Stomach (tissue), 8 donors: ENCODE measurements at regions not wholly inside any gene's neighbourhood (a gene's known extent, or its start where the extent isn't known, plus 50 kb on each side); places are given as distances from the start of the nearest gene placed in this dataset.
A peak's percentile ranks its signal among the peaks of the same experiment; 100 is the strongest.

Experiments
- DNase-seq, 2 donors: peaks; one replicate each; pipeline versions ENCODE4 v3.0.0 to v3.0.0-alpha.2; 2013 to 2019
- H3K27ac ChIP-seq, 5 donors: fragments of 200-600 bp in 4 of 5; sonication (generic) in 4 of 5; one replicate each; pipeline ENCODE4 v1.5.1; 2013 to 2019; ENCODE audit warnings: mild to moderate bottlenecking in 1 of 5, moderate library complexity in 1 of 5
- H3K27me3 ChIP-seq, 3 donors: fragments of 200-600 bp; sonication (generic); one replicate each; pipeline ENCODE4 v1.5.1; 2017 to 2019; ENCODE audit warnings: mixed run types in 1 of 3
- H3K36me3 ChIP-seq, 4 donors: fragments of 200-600 bp; sonication (generic); 1 replicate in 3 of 4; 2 replicates in 1 of 4; pipeline ENCODE4 v1.5.1; 2016 to 2019
- H3K4me1 ChIP-seq, 4 donors: fragments of 200-600 bp; sonication (generic); one replicate each; pipeline ENCODE4 v1.5.1; 2016 to 2019
- H3K4me3 ChIP-seq, 4 donors: fragments of 200-600 bp; sonication (generic) in 3 of 4; one replicate each; pipeline ENCODE4 v1.5.1; 2016 to 2019; ENCODE audit warnings: mild to moderate bottlenecking in 1 of 4
- H3K9me3 ChIP-seq, 4 donors: fragments of 200-600 bp; sonication (generic); one replicate each; pipeline ENCODE4 v1.5.1; 2016 to 2019
- EP300 ChIP-seq: sonication (generic); formaldehyde crosslinking; IDR thresholded peaks from one replicate; pipeline ENCODE4 v1.6.1; 2017; ENCODE audit warnings: antibody characterized with exemption
- POLR2A ChIP-seq, 4 donors: fragments of 450-650 bp; IDR thresholded peaks; one replicate each; pipeline ENCODE4 v1.6.1; 2016; ENCODE audit warnings: antibody characterized with exemption in 4 of 4, control low read depth in 2 of 4, mild to moderate bottlenecking in 1 of 4, moderate library complexity in 1 of 4
- POLR2AphosphoS5 ChIP-seq, 3 donors: sonication (generic); formaldehyde crosslinking; IDR thresholded peaks; one replicate each; pipeline ENCODE4 v1.6.1; 2016; ENCODE audit warnings: antibody characterized with exemption in 3 of 3
- WGBS, 5 donors: extraction: QIAGEN DNeasy Blood & Tissue Kit in 3 of 5; methylation state at CpG; one replicate each; pipeline versions ENCODE4 v1.1.5 to v1.1.7; 2013 to 2018; 5-methylcytosine and 5-hydroxymethylcytosine counted together
- intact Hi-C: fragments of 100-400 bp; cut with DNase I; formaldehyde crosslinking; loops from one replicate; pipeline ENCODE4 v1.15.1; 2023; ENCODE audit warnings: low total_unique reads
- TF ChIP-seq, protein P1 (sequence below), 7 experiments: fragments of 450-650 bp in 4 of 7; fragments of 200-600 bp in 3 of 7; sonication (generic) in 3 of 7; IDR thresholded peaks; one replicate each; pipeline ENCODE4 v1.5.1; 2016 to 2019; ENCODE audit warnings: antibody characterized with exemption in 7 of 7, control low read depth in 2 of 7, mild to moderate bottlenecking in 1 of 7
- donor health status: healthy with polysubstance abuse.
- donor health status: Bipolar disorder and iron deficiency.
- donor health status: healthy.

DNA sequence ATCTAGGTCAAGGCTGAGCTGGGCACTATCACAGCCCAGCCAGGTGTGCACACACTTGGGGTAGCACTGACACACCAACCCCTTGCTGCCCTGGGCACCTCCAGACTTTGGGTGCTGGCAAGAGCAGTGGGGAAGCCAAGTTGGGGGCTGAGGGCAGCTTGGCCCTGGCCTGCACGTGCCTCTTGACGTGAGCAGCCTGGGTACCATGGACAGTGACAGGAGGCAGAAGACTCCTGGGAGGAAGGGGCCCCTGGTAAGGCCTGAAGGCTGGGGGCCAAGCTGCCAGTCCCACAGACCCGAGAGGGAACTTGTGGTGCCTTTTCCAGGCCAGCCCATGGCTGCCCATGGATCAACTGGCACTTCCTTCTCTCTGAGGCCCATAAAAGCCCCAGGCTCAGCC, 124.1 kb upstream of the SFSWAP start:
- H3K4me1 ChIP-seq = no peaks in the 10 kb centered on the region
- TF ChIP-seq POLR2A (IDR thresholded peaks at IDR 0.05) (no peak), EP300 (no peak), POLR2AphosphoS5 (IDR thresholded peaks at IDR 0.05) (no peak)
- TF ChIP-seq, protein P1, sequence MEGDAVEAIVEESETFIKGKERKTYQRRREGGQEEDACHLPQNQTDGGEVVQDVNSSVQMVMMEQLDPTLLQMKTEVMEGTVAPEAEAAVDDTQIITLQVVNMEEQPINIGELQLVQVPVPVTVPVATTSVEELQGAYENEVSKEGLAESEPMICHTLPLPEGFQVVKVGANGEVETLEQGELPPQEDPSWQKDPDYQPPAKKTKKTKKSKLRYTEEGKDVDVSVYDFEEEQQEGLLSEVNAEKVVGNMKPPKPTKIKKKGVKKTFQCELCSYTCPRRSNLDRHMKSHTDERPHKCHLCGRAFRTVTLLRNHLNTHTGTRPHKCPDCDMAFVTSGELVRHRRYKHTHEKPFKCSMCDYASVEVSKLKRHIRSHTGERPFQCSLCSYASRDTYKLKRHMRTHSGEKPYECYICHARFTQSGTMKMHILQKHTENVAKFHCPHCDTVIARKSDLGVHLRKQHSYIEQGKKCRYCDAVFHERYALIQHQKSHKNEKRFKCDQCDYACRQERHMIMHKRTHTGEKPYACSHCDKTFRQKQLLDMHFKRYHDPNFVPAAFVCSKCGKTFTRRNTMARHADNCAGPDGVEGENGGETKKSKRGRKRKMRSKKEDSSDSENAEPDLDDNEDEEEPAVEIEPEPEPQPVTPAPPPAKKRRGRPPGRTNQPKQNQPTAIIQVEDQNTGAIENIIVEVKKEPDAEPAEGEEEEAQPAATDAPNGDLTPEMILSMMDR (IDR thresholded peaks at IDR 0.05) = no peak
- peaks cover 0 to 16% (median 12%) of the 10 kb centered on the region in 4 donors for H3K9me3 ChIP-seq
- no peaks in the 10 kb centered on the region for H3K36me3 ChIP-seq
- no peak overlapping the region for H3K27ac ChIP-seq
- DNase-seq = no peak
- WGBS, 5 donors = 63 to 73% (median 65%) methylated on average over 3 of the region's 3 CpGs; no CpG with 5 or more reads in 1 of the 5 donors
- H3K27me3 ChIP-seq = peaks cover 0 to 39% (median 5%) of the 10 kb centered on the region in 3 donors
- intact Hi-C loops = no loop called here
- H3K4me3 ChIP-seq = no peak overlapping the region

DNA sequence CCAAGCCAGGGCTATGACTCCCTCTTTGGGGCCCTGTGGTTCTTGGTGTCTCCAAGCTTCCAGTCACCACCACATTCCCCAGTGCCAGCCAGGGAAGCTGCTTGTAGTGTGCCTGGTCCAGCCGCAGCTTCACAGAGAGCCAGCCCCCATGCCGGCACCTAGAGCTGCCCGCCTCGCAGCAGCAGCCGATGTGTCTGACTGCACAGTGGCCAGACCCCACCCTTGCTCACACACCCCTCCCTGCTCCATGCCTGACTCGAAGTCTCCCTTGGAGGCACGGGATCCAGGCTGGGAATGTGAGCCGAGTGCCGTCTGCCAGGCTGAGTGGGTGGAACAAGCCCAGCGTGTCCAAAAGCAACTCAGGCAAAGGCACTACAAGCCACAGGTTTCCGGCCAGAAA, 123.3 kb upstream of the SFSWAP start:
- Histone ChIP-seq H3K27ac (no peak overlapping the region), H3K27me3 (peaks cover 0 to 44% (median 5%) of the 10 kb centered on the region in 3 donors), H3K4me1 (no peaks in the 10 kb centered on the region), H3K36me3 (no peaks in the 10 kb centered on the region), H3K4me3 (no peak overlapping the region), H3K9me3 (peaks cover 0 to 16% (median 12%) of the 10 kb centered on the region in 4 donors)
- TF ChIP-seq POLR2A (IDR thresholded peaks at IDR 0.05) = no peak
- TF ChIP-seq POLR2AphosphoS5 (IDR thresholded peaks at IDR 0.05) = no peak
- TF ChIP-seq, protein P1 (IDR thresholded peaks at IDR 0.05) = no peak
- no peak for TF ChIP-seq EP300
- DNase-seq = no peak
- intact Hi-C loops = no loop called here
- WGBS, 5 donors = 90 to 94% (median 92%) methylated on average over 6 to 11 of the region's 11 CpGs

DNA sequence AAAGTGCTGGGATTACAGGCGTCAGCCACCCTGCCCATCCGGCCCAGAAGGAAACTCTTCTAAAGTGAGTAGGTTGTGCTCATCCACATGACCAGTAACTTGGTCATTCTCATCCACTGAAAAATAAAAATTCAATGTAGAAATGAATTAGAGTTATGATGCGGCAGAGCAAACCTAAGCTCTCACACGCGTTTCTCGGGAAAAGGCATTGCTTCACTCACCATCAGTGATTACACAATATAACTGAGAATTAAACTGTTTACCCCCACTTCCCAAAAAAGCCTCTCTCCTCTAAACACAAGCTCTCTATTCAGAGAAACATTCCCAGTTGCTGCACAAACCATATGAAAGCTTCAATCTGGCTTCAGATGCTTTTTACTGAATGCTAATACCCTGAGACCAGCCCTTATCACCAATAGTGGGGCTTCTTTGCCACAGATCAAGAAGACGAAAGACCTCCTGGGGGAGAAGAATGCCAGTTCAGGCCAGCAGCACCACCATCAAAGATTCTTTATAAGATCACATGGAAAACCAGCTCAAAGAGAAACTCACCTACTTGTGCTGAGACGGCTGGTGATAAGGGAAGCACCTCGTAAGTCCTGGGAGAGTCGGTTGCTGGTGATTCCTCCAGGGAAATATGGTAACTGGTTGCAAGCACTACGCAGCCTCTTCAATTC, 121.5 kb upstream of the SFSWAP start:
- no peaks in the 10 kb centered on the region for H3K36me3 ChIP-seq
- no peak for DNase-seq
- intact Hi-C loops = no loop called here
- peaks cover 0 to 16% (median 12%) of the 10 kb centered on the region in 4 donors for H3K9me3 ChIP-seq
- no peak for TF ChIP-seq EP300
- no peak for TF ChIP-seq POLR2AphosphoS5 (IDR thresholded peaks at IDR 0.05)
- TF ChIP-seq, protein P1 (IDR thresholded peaks at IDR 0.05) = no peak
- TF ChIP-seq POLR2A (IDR thresholded peaks at IDR 0.05) = no peak
- peak overlapping the region in 1 of 5 donors; percentile 14 for H3K27ac ChIP-seq
- WGBS, 5 donors = 52 to 62% (median 55%) methylated on average over 11 of the region's 11 CpGs
- no peaks in the 10 kb centered on the region for H3K4me1 ChIP-seq
- H3K27me3 ChIP-seq = peaks cover 0 to 38% (median 0%) of the 10 kb centered on the region in 3 donors
- no peak overlapping the region for H3K4me3 ChIP-seq

DNA sequence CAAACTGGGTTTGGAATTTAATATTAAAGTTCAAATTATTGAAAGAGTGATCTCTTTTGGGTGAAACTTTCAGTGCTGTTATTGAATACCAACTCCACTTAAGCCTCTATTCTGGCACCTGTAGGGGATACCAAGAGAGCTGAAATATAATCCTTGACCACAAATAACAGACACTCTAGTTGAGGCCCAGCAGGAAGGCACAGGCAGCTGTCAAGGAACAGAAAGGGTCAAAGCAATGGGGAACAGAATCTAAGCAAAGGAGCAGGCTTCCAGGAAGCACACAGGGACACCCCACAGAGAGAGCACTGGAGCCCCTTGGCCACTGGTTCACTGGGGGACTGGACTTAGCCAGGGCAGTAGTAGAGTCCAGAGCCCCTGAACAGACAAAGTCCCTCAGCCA, 120.9 kb upstream of the SFSWAP start:
- Histone ChIP-seq H3K9me3 (peaks cover 0 to 16% (median 12%) of the 10 kb centered on the region in 4 donors), H3K36me3 (no peaks in the 10 kb centered on the region), H3K27me3 (peaks cover 0 to 38% (median 0%) of the 10 kb centered on the region in 3 donors), H3K4me1 (no peaks in the 10 kb centered on the region), H3K4me3 (no peak overlapping the region), H3K27ac (no peak overlapping the region)
- intact Hi-C loops = no loop called here
- DNase-seq = no peak
- TF ChIP-seq, protein P1 (IDR thresholded peaks at IDR 0.05) = no peak
- TF ChIP-seq POLR2AphosphoS5 (IDR thresholded peaks at IDR 0.05) (no peak), EP300 (no peak), POLR2A (IDR thresholded peaks at IDR 0.05) (no peak)
